G401 (cell line): ENCODE measurements at regions not wholly inside any gene's neighbourhood (a gene's known extent, or its start where the extent isn't known, plus 50 kb on each side); places are given as distances from the start of the nearest gene placed in this dataset.

Source experiments
- DNase-seq: peaks from one replicate; pipeline ENCODE4 v3.0.0-alpha.2; 2015; ENCODE audit warnings: low spot score
- in situ Hi-C: cut with HindIII; loops from 2 replicates; pipeline ENCODE4 v1.10.0; 2016; ENCODE audit warnings: low sequenced_read_pairs, mixed read lengths

DNA sequence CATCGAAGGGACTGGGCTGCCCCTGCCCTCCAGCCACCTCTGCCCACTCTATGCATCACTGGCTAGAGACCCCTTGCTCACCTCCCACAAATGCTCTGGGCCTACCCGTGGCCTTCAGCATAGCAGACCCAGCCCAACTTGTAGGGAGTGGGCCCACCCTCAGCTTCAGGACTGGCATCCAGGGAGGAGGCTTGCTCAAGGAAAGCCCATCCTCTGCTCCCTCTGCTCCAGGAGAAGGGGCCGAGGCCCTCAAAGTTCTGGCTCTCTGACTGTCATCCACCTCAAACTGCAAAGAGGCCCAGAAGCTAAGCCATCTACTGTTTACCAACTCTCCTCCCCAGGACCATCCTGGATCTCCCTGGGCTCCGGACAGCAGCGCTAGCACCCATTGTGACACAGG lies 84.5 kb downstream of the C5orf15 start:
- DNase-seq = no peak
- in situ Hi-C loops = no loop called here

DNA sequence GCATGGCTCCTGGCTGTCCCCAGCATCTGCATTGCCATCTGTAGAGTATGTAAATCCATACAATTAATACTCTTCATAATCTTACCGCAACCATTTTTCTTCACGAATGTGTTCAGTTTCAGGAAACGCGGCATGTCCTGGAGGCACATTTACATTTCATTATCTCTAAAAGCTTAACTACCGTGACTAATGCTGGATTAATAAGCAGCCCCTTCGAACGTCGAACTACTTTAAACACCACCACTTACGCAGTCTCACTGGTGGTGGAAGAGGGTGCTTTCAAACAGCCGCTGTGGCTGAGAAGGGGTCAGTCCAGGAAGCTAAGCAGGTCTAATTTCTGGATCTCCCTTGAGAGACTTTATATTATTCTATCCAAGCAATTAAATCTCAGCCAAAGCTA lies 85.6 kb downstream of the C5orf15 start:
- in situ Hi-C loops = no loop called here

DNA sequence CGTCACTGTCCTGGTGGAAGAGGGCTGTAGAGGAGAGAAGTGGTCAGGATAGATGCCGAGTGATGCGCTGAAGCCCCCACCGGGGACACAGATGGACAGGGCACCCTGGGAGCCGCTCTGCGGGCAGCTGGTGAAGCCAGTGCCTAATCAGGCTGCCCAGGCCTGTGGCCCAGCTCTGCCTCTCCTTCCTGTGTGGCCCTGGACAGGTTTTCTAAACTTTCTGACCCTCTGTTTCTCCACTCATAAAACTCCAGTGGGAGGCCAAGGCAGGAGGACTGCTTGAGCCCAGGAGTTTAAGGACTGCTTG lies 86.1 kb downstream of the C5orf15 start:
- in situ Hi-C loops = no loop called here

More for the DNA sequence above, 85.6 kb downstream of the C5orf15 start:
- no peak for DNase-seq

DNA sequence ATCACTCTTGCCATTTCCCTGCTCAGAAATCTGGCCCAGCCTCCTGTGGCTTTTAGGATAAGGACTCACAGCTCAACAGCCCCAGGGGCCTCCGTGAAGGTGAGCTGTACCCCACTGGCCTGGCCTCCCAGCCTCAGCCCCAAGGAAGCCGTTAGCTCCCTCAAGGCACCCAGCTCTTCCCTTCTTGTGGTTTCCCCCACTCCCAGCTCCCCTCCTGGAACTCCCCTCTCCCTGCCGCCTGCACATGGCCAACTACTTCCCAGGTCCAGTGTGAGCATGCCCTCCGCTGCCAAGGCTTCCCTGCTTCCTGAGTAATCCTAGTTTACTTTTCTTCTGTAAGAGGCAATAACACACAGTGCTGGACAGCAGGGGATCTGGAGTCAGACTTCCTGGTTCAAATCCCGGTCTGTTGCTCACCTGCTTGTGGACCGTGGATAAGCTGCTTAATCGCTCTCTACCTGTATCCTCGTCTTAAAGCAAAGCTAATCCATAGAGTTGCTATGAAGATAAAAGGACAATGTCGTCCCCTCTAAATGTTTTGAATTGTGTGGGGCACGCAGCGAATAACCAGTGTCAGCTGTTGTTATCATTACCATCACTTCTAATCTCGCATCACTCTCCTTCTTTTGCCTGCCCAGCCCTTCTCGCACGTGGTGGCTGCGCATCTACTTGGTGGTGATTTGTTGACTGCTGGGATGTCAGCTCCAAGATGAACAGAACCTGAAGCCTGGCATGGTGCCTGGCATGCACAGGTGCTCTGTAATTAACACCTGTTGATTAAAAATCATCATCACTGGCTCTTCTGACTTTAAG lies 86.6 kb downstream of the C5orf15 start:
- DNase-seq = peak; percentile 63
- in situ Hi-C loops = no loop called here

More for the DNA sequence above, 86.1 kb downstream of the C5orf15 start:
- no peak for DNase-seq

DNA sequence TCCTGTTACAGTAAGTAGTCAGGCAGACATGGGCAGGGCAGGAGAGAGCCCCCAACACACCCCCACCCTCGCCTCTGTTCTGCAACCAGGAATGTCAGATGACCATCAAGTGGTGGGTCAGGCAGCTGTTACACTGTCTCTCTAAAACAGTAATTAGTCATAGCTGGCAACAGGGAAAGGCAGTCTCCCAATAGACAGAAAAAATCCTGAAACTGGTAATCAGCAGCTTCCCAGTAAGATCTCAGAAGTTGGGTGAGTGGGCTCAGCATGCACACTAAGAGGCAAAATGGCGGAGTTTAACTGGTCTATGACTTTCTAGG lies 90.2 kb downstream of the C5orf15 start:
- in situ Hi-C loops = no loop called here
- no peak for DNase-seq

DNA sequence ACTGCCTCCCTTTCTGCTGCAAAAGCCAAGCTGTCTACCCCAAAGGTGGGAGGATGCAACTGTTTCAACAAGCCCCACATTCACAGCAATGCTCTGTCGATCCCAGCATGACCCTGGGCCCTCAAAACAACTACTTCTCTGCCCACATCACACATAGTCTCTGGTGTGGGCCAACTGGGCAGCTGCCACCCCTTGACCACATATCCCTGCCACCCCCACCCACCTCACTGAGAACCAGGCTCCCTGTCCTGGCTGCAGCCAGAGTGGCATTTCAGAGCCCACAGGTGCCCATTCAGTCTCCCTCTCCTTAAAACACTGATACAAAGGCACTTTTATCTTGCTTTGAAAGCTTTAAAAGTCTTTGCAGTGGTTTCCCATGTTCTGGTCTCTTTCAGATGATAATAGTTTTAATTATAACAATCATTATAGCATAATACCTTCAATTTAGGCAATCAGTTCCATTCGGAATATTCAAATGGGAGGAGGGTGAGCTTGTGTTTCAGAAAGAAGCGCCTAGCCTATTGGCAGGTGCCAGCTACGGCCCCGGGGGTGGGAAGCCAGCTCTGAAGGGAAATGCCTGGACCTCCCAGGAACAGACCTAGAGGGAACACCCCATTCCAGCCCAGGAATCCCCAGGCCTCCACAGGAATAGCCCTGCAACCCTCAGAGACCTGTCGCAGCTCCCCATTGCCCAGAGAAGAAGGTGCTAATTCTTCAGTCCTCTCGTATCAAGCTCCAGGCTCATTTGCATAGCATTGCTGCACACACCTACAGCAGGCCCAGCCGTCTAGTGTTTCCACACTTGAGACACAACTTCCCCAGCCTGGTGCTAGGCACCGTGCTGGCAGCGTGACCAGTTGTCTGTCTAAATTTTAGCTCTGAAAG lies 90.8 kb downstream of the C5orf15 start:
- in situ Hi-C loops = no loop called here
- DNase-seq = no peak

DNA sequence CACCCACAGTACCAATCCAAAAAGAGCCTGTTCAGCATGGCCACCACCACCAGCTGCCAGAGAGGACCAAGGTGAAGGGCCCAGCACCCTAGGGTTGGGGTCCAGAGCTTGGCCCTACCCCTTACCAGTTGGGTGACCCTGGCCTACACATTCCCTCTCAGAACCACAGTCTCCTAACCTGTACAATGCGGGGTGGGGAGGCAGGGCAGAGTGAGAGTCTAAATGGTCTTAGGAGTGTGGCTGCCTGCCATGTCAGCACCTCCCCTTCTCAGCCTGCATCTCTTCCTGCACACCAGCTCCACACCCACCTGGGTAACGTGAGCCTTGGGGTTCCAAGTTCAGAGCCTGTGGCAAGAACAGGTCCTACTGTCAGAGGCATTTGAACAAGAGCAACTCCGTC lies 92.2 kb downstream of the C5orf15 start:
- in situ Hi-C loops = no loop called here
- DNase-seq = no peak

DNA sequence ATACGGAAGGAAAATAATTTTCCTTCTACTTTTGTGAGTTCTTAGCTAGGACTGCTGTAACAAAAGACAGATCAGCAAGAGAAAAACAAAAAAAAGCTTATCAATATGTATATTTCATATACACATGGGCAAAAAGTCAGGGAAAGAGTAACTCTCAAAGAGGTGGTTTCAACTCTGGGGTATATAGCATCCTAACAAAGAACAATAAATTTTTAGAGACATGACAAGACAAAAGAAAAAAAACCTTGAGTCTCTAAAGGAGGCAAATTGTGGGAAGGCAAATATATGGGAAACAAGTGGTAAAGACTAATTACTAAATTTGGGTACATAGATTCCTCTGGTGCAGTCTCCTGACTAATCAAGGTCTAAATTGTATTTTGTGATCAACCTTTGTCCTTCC lies 93.2 kb downstream of the C5orf15 start:
- in situ Hi-C loops = no loop called here
- no peak for DNase-seq

DNA sequence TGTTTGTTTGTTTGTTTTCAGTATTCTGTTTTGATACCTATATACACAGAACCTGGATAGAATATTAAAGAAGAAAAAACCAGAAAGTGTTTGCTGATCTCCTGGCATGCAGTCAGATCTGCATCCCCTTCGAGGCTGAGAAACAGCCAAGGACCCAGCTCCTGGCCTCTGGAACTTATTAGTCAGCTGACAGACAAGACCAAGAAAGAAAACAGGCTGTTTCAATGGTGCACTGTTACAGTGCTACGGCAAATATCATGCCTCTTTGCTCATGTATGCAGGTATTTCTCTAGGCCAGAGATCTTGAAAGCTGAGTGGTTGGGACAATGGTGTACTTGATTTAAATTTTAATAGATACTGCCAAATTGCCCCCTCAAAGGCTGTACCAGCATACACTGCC lies 95.0 kb downstream of the C5orf15 start:
- in situ Hi-C loops = no loop called here

DNA sequence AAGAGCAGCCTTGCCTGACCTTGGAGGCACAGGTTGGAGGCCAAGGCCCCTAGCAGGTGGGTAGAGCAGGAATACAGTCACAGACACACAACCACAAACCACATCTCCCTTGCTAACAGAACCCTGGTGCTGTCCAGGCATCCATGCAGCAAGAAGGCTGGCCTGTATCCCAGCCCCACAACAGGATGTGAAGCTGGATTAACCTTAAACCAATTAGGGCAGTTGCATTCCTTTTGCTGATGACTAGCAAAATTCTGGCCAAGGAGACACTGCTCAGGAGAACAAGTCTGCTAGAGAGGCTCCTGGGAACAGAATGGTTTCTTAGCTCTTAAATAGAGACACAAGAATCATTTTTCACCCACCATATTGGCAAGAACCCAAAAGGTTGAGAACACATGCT lies 97.8 kb downstream of the C5orf15 start:
- in situ Hi-C loops = no loop called here
- DNase-seq = no peak

More for the DNA sequence above, 95.0 kb downstream of the C5orf15 start:
- DNase-seq = no peak

DNA sequence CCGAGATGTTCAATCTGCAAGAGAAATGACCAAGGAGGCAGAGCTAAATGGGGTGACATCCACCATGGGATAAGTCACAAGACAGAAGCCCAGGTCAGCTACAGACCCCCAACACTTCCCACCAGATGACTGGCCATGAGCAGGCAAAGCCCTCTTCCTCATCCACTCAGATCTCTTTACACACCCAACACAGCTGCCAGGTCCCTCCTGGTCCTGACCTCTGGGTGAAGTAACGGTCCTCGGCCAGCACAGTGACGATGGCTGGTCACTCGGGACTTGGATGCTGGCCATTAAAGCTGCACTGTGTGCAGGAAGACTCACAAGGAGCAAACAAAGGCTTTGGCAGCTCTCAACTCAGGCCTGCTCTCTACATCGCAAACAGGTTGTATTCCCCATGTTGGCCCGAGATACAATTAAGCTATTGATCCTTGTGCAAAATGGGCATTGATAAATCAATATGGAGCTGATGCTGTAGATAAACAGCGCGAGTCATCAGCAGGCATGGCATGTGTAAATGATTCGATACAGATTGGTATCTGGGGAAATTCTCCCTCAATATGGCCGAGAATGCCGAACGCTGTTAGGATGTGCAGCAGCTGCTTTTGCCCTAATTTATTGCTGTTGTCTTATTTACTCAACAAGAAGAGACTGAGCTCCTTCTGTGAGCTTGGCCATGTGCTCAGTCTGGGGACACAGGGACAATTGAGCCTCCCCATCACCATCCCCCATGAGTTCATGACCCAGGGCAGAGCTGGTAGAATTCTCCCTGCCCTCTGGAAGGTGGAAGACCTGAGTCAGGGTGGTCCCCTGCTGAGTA lies 98.7 kb downstream of the C5orf15 start:
- peak; percentile 55 for DNase-seq
- in situ Hi-C loops = no loop called here

DNA sequence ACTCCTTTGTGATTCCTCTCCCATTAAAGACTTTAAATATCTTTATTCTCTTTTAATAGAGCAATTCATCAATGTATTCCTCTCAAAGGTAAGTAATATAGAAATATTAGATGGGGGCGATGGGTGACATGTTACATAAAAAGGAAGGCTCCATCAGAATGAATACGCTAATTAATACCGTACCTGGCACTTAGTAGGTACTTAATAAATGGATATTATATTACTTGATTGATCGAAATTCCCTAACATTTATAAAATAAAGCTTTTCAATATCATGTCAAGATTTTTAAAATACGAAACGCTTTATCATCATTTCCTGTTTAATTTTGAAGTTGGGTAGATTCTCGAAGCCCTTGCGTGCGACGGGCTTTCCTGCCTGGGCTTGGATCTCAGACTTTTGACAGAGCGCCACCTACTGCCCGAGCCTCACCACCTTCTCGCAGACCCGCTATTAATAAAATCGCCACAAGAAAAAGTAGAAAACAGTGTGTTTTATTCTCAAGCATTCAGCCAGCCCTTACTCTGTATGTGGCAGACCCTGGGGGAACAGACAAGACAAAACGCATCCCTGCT lies 99.4 kb downstream of the C5orf15 start:
- DNase-seq = peak; percentile 81
- in situ Hi-C loops = no loop called here

DNA sequence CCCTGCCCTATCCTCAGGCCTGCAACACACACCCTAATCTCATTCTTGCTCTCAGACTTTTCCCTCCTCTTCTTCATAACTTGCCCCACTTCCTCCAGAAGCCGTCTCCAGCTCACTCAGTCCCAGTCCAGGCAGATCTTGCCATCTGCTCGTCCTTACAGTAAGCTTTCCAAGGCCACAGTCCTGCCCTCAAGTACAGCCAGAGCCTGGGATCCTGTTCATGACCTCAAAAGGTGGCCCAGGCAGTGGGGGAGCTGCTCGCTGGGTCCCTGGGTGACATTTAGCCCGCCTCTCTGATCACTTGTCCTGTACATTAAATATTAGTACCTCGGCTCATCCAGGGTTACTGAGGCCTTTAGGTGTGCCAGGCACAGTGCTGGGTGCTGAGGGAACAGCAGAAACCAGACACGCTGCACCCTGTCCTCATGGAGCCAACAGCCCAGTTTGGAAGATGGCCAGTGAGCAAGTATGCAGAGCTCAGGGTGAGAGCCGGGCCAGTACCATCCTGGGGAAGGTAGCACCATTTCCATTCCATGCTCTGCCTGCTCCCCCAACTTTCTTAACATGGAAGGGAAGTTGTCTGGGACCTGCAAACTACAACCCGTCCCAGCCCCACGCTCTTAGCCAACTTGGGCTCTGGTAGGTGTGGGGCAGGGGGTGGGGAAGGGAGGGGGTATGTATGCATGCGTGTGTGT lies 100.4 kb downstream of the C5orf15 start:
- in situ Hi-C loops = no loop called here
- DNase-seq = no peak

DNA sequence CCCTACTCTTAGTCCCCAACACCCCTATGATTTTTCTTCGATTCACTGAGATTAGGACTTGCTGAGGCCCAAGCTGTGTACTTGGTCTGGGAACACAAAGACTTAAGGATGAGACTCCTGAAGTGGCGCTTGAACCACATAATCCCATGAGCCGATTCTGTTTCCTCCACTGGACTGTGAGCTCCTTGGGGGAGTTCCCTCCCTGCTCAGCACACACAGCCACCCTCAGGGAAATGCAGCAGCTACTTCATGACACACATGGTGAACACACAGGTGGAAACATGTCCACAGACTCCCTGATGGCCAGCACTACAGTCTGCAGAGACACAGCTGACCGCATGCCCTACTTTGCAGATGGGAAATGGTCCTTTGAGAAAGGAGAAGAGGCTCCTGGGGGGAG lies 101.1 kb downstream of the C5orf15 start:
- in situ Hi-C loops = no loop called here
- DNase-seq = no peak

DNA sequence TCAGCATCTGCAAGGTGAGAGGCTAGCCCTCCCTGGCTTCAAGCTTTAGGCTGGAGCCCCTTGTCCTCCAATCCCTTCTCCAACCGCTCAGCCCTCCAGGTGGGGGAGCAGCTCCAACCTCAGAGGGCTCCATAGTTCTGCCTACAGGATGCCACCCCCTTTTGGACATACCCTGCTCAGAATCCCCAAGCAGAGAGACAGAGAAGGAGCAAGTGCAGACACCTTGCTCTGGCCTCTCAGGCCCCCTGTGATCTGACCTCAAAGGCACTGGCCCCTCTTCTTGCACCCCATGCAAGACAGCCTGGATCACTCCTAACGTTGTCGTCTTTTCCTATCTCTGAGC lies 101.6 kb downstream of the C5orf15 start:
- DNase-seq = no peak
- in situ Hi-C loops = no loop called here

DNA sequence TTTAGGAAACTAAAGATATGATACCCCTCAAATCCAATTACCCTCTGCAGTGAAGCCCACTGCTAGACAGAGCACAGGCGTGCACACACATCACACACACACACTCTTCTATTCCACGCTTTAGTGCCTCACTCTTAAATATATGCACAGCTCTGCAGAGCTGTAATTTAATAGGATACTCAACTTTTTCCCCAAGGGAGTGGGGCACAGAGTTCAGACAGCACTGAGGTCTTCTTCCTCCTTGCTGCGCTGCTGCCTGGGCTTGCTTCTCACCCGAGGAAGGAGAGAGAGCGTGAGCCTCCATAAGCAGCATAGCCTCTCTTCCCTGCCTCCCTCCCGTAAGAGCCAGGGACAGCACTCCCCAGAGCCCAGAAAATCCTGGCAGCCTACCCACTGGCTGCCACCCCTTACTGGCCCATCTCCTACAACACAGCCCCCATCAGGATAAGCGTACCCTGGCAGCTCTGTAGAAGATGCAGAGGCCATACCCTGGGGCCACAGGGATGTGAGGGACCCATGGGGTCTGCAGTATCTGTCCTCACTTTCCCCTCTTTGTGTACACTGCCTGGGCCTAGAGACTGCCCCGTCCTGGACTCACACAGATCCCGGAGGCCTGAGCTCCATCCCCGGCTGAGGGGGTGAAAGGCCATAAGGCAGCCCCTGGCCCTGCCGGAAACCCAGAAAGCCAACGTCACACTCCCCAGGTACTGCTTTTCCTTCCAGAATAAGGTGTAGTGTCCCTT lies 102.1 kb downstream of the C5orf15 start:
- in situ Hi-C loops = no loop called here
- no peak for DNase-seq

DNA sequence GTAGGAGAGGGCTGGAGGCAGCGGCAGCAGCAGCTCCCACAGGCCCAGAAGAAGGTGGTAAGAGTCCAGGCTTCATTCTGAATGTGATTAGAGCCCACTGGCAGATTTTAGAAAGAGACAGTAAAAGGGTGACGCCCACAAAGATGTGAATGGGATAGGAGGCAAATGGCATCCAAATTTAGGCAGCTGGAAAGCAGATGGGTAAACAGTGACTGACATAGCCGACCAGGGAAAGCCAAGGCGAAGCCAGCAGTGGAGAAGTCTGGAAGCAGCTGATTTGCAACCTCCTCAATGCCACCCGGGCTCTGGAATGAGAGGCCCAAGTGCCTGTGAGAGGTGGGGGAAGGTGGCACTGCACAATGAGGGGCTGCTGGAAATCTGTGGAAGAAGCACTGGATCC lies 103.3 kb downstream of the C5orf15 start:
- DNase-seq = no peak
- in situ Hi-C loops = no loop called here

DNA sequence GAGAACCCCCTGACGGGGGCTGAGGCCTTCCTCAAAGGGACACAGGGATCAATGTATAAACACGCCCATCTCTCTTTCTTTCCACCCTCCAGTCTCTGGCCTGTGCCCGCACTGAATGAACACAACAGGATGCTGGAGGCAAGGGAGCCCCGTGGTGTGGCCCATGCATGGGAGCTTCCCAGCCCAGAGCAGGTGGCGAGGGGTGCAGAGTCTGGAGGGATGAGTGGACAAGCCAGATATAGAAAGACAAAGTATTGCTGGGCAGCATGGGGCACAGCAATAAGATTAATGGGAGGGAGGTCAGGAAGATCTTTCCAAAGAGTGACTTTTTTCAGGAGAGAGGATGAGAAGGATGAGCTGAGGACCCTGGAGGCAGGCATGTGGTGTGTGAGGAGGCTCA lies 103.7 kb downstream of the C5orf15 start:
- DNase-seq = no peak
- in situ Hi-C loops = no loop called here
